SK-N-SH (cell line): ENCODE measurements at regions not wholly inside any gene's neighbourhood (a gene's known extent, or its start where the extent isn't known, plus 50 kb on each side); places are given as distances from the start of the nearest gene placed in this dataset.

Experiments
- CTCF ChIP-seq: fragments of 200-600 bp; sonication (generic); IDR thresholded peaks from 2 replicates; pipeline ENCODE4 v1.6.1; 2017; ENCODE audit warnings: antibody characterized with exemption, mild to moderate bottlenecking, moderate library complexity
- RXRA ChIP-seq: IDR thresholded peaks from 2 replicates; pipeline ENCODE4 v1.4.0; 2012; ENCODE audit warnings: low read depth, mild to moderate bottlenecking, borderline replicate concordance

GRCh38 chr15:62841269-62841628, 201.3 kb upstream of the TPM1 start:
- TF ChIP-seq CTCF (no peak), RXRA (no peak)
